ENCODE measurements at regions not wholly inside any gene's neighbourhood (a gene's known extent, or its start where the extent isn't known, plus 50 kb on each side); places are given as distances from the start of the nearest gene placed in this dataset.

- no peak for TF ChIP-seq TAF1 (IDR thresholded peaks at IDR 0.05; ENCODE audit: borderline replicate concordance, low read depth, low read length)
- no peak for TF ChIP-seq POLR2A (IDR thresholded peaks at IDR 0.05; ENCODE audit: low read depth, low read length)
- no peak for TF ChIP-seq POLR2AphosphoS5 (IDR thresholded peaks at IDR 0.05; ENCODE audit: low read depth, low read length)
Observed at GRCh38 chr13:48595431-48596429, 58.0 kb upstream of the CYSLTR2 start.

Data from GM12892 (cell line).